ENCODE measurements at regions not wholly inside any gene's neighbourhood (a gene's known extent, or its start where the extent isn't known, plus 50 kb on each side); places are given as distances from the start of the nearest gene placed in this dataset.

GRCh38 chrX:147405764-147406163 lies 506.0 kb upstream of the FMR1 start:
- no peaks in the 10 kb centered on the region for H3K4me1 ChIP-seq (replicated peaks in 1 of 2)
- no peak overlapping the region for H3K4me3 ChIP-seq
- no peak overlapping the region for H3K27ac ChIP-seq
- 40 to 83% methylated on average over 1 of the region's 5 CpGs; no CpG with 5 or more reads in 8 of the 10 experiments for WGBS, 10 experiments
- in situ Hi-C loops (cut with MboI; ENCODE audit: low pct_unique_long_range_greater_than_20kb in 2 of 9, low sequenced_read_pairs in 9 of 9, unreplicated experiment in 9 of 9) = no loop called here
- no peak for ATAC-seq (replicated peaks in 6 of 8)

DNA sequence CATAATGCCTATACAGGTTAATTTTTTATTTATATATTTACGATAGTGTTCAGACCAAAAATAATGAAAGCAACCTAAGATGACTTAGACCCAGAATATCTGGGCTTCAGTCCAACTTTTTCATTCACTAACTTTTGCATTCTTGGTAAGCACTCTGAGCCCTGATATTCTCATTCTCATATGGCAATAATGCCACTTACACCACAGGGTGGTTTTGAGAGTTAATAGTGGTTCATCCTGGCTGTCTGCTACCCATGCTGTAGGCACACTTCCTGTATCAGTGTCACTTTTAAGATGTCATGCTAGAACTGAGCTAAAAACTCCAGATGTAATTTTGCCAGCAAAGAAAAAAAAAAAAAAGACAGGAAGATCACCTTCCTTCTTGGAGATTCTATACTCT lies 508.7 kb upstream of the FMR1 start:
- WGBS, 10 experiments = 38 to 100% methylated on average over 1 of the region's 1 CpG; no CpG with 5 or more reads in 8 of the 10 experiments
- no peak overlapping the region for H3K4me3 ChIP-seq
- ATAC-seq (replicated peaks in 6 of 8) = no peak
- in situ Hi-C loops (cut with MboI; ENCODE audit: low pct_unique_long_range_greater_than_20kb in 2 of 9, low sequenced_read_pairs in 9 of 9, unreplicated experiment in 9 of 9) = no loop called here
- H3K27ac ChIP-seq = no peak overlapping the region
- no peaks in the 10 kb centered on the region for H3K4me1 ChIP-seq (replicated peaks in 1 of 2)

- no peak overlapping the region for H3K27ac ChIP-seq
- ATAC-seq (replicated peaks in 6 of 8) = no peak
- H3K4me1 ChIP-seq (replicated peaks in 1 of 2) = peaks cover 0 to 7% of the 10 kb centered on the region in 2 donors
- no peak overlapping the region for H3K4me3 ChIP-seq
- in situ Hi-C loops (cut with MboI; ENCODE audit: low pct_unique_long_range_greater_than_20kb in 2 of 9, low sequenced_read_pairs in 9 of 9, unreplicated experiment in 9 of 9) = no loop called here
- 0 to 100% (median 47%) methylated on average over 1 to 5 of the region's 5 CpGs; no CpG with 5 or more reads in 2 of the 10 experiments for WGBS, 10 experiments
Observed at GRCh38 chrX:147378767-147379166, 533.0 kb upstream of the FMR1 start.

DNA sequence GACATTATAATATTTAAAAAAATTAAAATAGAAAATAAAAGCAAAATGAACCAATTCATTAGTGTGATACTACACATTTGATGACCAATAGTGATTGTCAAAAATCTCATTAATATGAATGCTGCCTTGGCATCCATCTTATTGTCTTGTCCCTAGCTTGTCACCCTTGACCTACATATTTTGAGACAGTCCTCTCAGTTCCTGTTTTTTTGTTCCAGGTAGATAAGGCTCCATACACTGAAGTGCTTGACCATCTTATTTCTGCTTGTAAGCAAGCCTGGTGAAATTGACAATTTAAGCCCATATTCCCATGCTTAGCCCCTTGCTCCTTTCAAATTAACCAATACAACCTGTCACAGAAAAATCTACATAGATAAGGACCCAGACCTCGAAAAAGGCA lies 534.0 kb upstream of the FMR1 start:
- Histone ChIP-seq H3K27ac (no peak overlapping the region), H3K4me1 (replicated peaks in 1 of 2) (peaks cover 0 to 7% of the 10 kb centered on the region in 2 donors), H3K4me3 (no peak overlapping the region)
- 0 to 17% methylated on average over 1 of the region's 1 CpG; no CpG with 5 or more reads in 8 of the 10 experiments for WGBS, 10 experiments
- in situ Hi-C loops (cut with MboI; ENCODE audit: low pct_unique_long_range_greater_than_20kb in 2 of 9, low sequenced_read_pairs in 9 of 9, unreplicated experiment in 9 of 9) = no loop called here
- no peak for ATAC-seq (replicated peaks in 6 of 8)

DNA sequence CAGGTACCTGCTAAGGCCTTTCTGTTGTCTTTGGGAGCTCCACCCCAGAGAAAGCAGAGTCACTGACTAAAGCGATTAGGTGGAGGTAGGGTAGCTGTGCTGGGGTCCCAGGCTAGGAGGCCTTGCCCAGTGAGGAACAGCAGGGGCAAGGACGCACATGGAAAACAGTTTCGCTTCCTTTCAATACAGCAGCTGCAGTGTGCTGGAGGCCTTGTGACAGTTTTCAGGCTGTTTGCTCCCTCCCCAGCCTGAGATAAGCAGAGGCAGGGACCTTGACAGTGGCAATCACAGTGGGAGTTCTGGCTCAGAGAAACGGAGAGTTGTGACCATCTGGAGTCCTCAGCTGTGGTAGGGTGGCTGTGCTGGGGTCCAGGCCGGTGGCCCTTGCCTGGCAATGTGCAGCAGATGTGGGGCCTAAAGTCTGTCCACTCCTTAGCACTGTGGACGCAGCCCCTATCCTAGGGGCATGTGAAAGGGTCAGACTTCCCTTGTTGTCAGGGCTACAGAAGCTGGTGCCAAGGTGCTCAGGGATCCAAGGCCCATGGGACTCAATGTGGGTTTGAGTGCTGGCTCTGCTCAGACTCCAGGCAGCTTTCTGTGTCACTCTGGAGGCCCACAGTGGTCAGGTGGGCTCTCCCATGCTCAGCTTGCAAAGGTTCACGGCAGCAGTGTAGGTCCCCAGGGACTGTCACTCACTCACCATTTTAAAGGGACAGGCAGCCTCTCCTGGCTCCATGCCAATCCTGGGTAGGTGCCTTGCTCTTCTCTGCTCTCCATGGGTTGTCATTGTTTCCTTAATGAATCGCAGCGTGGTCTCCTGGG lies 534.9 kb upstream of the FMR1 start:
- no peak overlapping the region for H3K27ac ChIP-seq
- H3K4me1 ChIP-seq (replicated peaks in 1 of 2) = peaks cover 0 to 7% of the 10 kb centered on the region in 2 donors
- ATAC-seq (replicated peaks in 6 of 8) = peak in 5 of 8 experiments; percentile 60 to 81 (median 67)
- in situ Hi-C loops (cut with MboI; ENCODE audit: low pct_unique_long_range_greater_than_20kb in 2 of 9, low sequenced_read_pairs in 9 of 9, unreplicated experiment in 9 of 9) = no loop called here
- no peak overlapping the region for H3K4me3 ChIP-seq
- 0 to 24% methylated on average over 2 to 4 of the region's 9 CpGs; no CpG with 5 or more reads in 8 of the 10 experiments for WGBS, 10 experiments

DNA sequence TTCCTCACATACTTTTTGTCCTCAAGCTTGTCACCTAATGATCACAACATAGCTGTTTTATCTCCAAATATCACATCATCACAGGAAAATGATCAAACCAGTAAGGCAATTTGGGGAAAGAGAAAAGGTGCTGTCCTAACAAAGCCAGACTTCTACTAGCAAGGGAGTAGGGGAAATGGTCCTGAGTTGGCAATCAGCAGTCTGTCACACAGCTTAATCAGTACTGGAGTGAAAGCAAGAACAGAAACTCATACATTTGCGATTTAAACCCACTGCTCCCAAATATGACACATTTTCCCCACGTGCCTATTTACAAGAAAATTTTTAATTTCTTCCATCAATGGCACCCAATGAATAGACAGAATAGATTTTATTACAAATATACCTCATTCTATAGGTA lies 546.8 kb upstream of the FMR1 start:
- WGBS, 10 experiments = 40 to 60% (median 43%) methylated on average over 1 to 2 of the region's 2 CpGs; no CpG with 5 or more reads in 7 of the 10 experiments
- no peak for ATAC-seq (replicated peaks in 6 of 8)
- Histone ChIP-seq H3K4me1 (replicated peaks in 1 of 2) (no peaks in the 10 kb centered on the region), H3K27ac (no peak overlapping the region), H3K4me3 (no peak overlapping the region)
- in situ Hi-C loops (cut with MboI; ENCODE audit: low pct_unique_long_range_greater_than_20kb in 2 of 9, low sequenced_read_pairs in 9 of 9, unreplicated experiment in 9 of 9) = no loop called here

GRCh38 chrX:147351644-147352043 lies 537.1 kb upstream of the CXorf51A start:
- no peak overlapping the region for H3K4me3 ChIP-seq
- ATAC-seq (replicated peaks in 6 of 8) = no peak
- WGBS, 10 experiments = 0 to 100% (median 43%) methylated on average over 1 to 2 of the region's 3 CpGs; no CpG with 5 or more reads in 7 of the 10 experiments
- in situ Hi-C loops (cut with MboI; ENCODE audit: low pct_unique_long_range_greater_than_20kb in 2 of 9, low sequenced_read_pairs in 9 of 9, unreplicated experiment in 9 of 9) = no loop called here
- no peak overlapping the region for H3K27ac ChIP-seq
- no peaks in the 10 kb centered on the region for H3K4me1 ChIP-seq (replicated peaks in 1 of 2)

DNA sequence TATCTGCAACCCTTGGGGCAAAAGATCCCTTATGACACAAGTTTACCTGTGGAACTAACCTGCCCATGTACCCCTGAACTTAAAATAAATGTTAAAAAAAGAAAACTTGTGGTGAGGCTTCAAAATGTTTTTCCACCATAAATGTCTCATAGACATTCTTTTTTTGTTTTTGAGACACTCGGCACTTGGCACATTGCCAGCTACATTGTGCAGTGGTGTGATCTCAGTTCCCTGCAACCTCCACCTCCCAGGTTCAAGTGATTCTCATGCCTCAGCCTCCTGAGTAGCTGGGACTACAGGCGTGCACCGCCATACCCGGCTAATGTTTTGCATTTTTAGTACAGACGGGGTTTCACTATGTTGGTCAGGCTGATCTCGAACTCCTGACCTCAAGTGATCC lies 528.9 kb upstream of the CXorf51A start:
- no peak for ATAC-seq (replicated peaks in 6 of 8)
- Histone ChIP-seq H3K27ac (no peak overlapping the region), H3K4me3 (no peak overlapping the region), H3K4me1 (replicated peaks in 1 of 2) (no peaks in the 10 kb centered on the region)
- WGBS, 10 experiments = 60 to 100% (median 81%) methylated on average over 1 to 6 of the region's 6 CpGs; no CpG with 5 or more reads in 6 of the 10 experiments
- in situ Hi-C loops (cut with MboI; ENCODE audit: low pct_unique_long_range_greater_than_20kb in 2 of 9, low sequenced_read_pairs in 9 of 9, unreplicated experiment in 9 of 9) = no loop called here

DNA sequence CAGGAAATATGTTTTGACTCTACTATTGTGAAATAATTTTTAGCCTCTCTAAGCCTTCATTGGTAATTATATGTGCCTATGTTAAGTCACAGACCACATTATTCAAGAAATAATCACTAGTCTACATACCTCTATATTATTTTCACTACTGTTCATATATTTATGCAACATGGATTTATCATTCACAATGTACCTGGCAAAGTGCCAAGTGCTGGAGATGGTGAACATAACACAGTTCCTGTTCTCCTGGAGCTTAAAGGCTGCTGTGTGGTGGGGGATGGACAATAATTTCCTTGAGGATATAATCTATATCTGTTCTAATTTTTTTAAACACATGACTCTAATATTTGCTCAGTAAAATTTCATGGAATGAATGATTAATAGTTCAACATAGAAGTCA lies 527.7 kb upstream of the CXorf51A start:
- no peak overlapping the region for H3K4me3 ChIP-seq
- ATAC-seq (replicated peaks in 6 of 8) = no peak
- H3K4me1 ChIP-seq (replicated peaks in 1 of 2) = no peaks in the 10 kb centered on the region
- H3K27ac ChIP-seq = no peak overlapping the region
- in situ Hi-C loops (cut with MboI; ENCODE audit: low pct_unique_long_range_greater_than_20kb in 2 of 9, low sequenced_read_pairs in 9 of 9, unreplicated experiment in 9 of 9) = no loop called here

- ATAC-seq (replicated peaks in 6 of 8) = no peak
- in situ Hi-C loops (cut with MboI; ENCODE audit: low pct_unique_long_range_greater_than_20kb in 2 of 9, low sequenced_read_pairs in 9 of 9, unreplicated experiment in 9 of 9) = no loop called here
- Histone ChIP-seq H3K4me1 (replicated peaks in 1 of 2) (no peaks in the 10 kb centered on the region), H3K4me3 (no peak overlapping the region), H3K27ac (no peak overlapping the region)
- WGBS, 10 experiments = 0 to 79% (median 0%) methylated on average over 2 of the region's 2 CpGs; no CpG with 5 or more reads in 3 of the 10 experiments
Observed at GRCh38 chrX:147340947-147341346, 526.4 kb upstream of the CXorf51A start.

DNA sequence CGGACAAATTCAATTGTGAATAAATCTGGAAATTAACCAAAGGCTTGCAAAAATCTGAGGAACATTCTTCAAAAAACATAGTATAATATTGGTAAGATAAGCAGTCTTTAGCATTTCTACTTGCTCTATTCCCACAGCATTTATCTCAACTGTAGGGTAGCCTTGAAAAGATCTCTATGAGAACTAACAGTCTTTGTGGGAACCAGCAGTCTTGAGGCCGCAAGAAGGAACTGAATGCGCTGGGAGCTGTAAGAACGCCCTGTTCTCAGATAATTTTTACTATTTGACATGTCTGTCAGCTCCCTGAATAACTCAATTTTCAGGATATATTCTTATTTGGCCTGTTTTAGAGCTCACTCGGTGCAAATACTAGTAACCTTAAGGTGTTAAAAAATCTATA lies 519.3 kb upstream of the CXorf51A start:
- WGBS, 10 experiments = 0 to 100% (median 25%) methylated on average over 1 to 5 of the region's 5 CpGs; no CpG with 5 or more reads in 3 of the 10 experiments
- Histone ChIP-seq H3K4me1 (replicated peaks in 1 of 2) (no peaks in the 10 kb centered on the region), H3K27ac (no peak overlapping the region), H3K4me3 (no peak overlapping the region)
- no peak for ATAC-seq (replicated peaks in 6 of 8)
- in situ Hi-C loops (cut with MboI; ENCODE audit: low pct_unique_long_range_greater_than_20kb in 2 of 9, low sequenced_read_pairs in 9 of 9, unreplicated experiment in 9 of 9) = no loop called here

- no peaks in the 10 kb centered on the region for H3K4me1 ChIP-seq (replicated peaks in 1 of 2)
- 0 to 90% (median 50%) methylated on average over 2 to 3 of the region's 3 CpGs; no CpG with 5 or more reads in 7 of the 10 experiments for WGBS, 10 experiments
- no peak for ATAC-seq (replicated peaks in 6 of 8)
- no peak overlapping the region for H3K4me3 ChIP-seq
- in situ Hi-C loops (cut with MboI; ENCODE audit: low pct_unique_long_range_greater_than_20kb in 2 of 9, low sequenced_read_pairs in 9 of 9, unreplicated experiment in 9 of 9) = no loop called here
- H3K27ac ChIP-seq = no peak overlapping the region
Observed at GRCh38 chrX:147322496-147322895, 508.0 kb upstream of the CXorf51A start.

DNA sequence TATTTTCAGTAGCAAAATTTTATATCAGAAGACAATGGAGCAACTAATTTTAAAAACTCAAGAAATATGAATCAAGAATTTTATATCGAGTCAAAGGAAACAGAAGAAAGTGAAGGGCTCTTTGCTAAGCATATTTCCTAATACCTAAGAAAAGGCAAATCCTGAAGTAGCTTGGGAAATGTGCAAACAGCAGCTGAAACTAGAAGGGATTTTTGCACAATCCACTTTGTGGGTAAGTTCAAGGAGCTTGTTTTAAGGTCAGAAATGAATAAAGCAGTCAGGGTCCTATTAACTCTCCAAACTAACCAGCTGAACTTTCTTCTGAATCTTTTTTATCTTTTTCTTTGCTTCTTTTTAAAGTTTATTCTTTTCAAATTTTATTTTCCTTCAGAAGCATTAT lies 500.9 kb upstream of the CXorf51A start:
- ATAC-seq (replicated peaks in 6 of 8) = no peak
- in situ Hi-C loops (cut with MboI; ENCODE audit: low pct_unique_long_range_greater_than_20kb in 2 of 9, low sequenced_read_pairs in 9 of 9, unreplicated experiment in 9 of 9) = no loop called here
- 0 to 89% (median 44%) methylated on average over 1 of the region's 1 CpG; no CpG with 5 or more reads in 7 of the 10 experiments for WGBS, 10 experiments
- Histone ChIP-seq H3K4me3 (no peak overlapping the region), H3K27ac (no peak overlapping the region), H3K4me1 (replicated peaks in 1 of 2) (no peaks in the 10 kb centered on the region)

Measured in motor neuron (in vitro differentiated cells).